NCI-H345 treated with DMSO at 0.1 percent for 48 hours (cell line): ENCODE measurements at regions not wholly inside any gene's neighbourhood (a gene's known extent, or its start where the extent isn't known, plus 50 kb on each side); places are given as distances from the start of the nearest gene placed in this dataset.

Source experiments
- DNase-seq: peaks from one replicate; lab custom pipeline; 2025; ENCODE audit not compliant: unreplicated experiment; lab: John Stamatoyannopoulos, UW

- no peak for DNase-seq
These were observed 378.2 kb upstream of the BTBD3 start for GRCh38 chr20:11539450-11539849.

- no peak for DNase-seq
These were observed 377.1 kb upstream of the BTBD3 start for GRCh38 chr20:11540558-11540957.

- DNase-seq = no peak
These were observed 375.0 kb upstream of the BTBD3 start for GRCh38 chr20:11542645-11543044.

- peak; percentile 71 for DNase-seq
These were observed 373.5 kb upstream of the BTBD3 start for GRCh38 chr20:11544029-11544678.

- DNase-seq = no peak
These were observed 370.8 kb upstream of the BTBD3 start for GRCh38 chr20:11546939-11547338.

- DNase-seq = no peak
These were observed 368.3 kb upstream of the BTBD3 start for GRCh38 chr20:11549172-11550103.

GRCh38 chr20:11550657-11551338 is 366.9 kb upstream of the BTBD3 start:
- no peak for DNase-seq

- no peak for DNase-seq
These were observed 366.2 kb upstream of the BTBD3 start for GRCh38 chr20:11551479-11551878.

GRCh38 chr20:11553603-11554002 is 364.1 kb upstream of the BTBD3 start:
- DNase-seq = no peak

GRCh38 chr20:11555510-11555909 is 362.2 kb upstream of the BTBD3 start:
- no peak for DNase-seq

GRCh38 chr20:11556410-11556809 is 361.3 kb upstream of the BTBD3 start:
- DNase-seq = no peak

- DNase-seq = no peak
These were observed 353.2 kb upstream of the BTBD3 start for GRCh38 chr20:11564491-11564890.

GRCh38 chr20:11569163-11569562 is 348.5 kb upstream of the BTBD3 start:
- no peak for DNase-seq

- DNase-seq = no peak
These were observed 344.2 kb upstream of the BTBD3 start for GRCh38 chr20:11573507-11573906.

GRCh38 chr20:11581271-11581670 is 336.4 kb upstream of the BTBD3 start:
- no peak for DNase-seq

GRCh38 chr20:11582060-11582459 is 335.6 kb upstream of the BTBD3 start:
- no peak for DNase-seq

- peak; percentile 24 for DNase-seq
These were observed 331.8 kb upstream of the BTBD3 start for GRCh38 chr20:11585752-11586352.

GRCh38 chr20:11588875-11589274 is 328.8 kb upstream of the BTBD3 start:
- no peak for DNase-seq

GRCh38 chr20:11591965-11592364 is 325.7 kb upstream of the BTBD3 start:
- no peak for DNase-seq

GRCh38 chr20:11604339-11604738 is 313.4 kb upstream of the BTBD3 start:
- no peak for DNase-seq

- no peak for DNase-seq
These were observed 310.6 kb upstream of the BTBD3 start for GRCh38 chr20:11607047-11607446.
